ENCODE measurements at regions not wholly inside any gene's neighbourhood (a gene's known extent, or its start where the extent isn't known, plus 50 kb on each side); places are given as distances from the start of the nearest gene placed in this dataset.

- no peak for DNase-seq (ENCODE audit: low read depth)
These were observed 130.1 kb upstream of the INHBA start for GRCh38 chr7:41832941-41833340.

DNA sequence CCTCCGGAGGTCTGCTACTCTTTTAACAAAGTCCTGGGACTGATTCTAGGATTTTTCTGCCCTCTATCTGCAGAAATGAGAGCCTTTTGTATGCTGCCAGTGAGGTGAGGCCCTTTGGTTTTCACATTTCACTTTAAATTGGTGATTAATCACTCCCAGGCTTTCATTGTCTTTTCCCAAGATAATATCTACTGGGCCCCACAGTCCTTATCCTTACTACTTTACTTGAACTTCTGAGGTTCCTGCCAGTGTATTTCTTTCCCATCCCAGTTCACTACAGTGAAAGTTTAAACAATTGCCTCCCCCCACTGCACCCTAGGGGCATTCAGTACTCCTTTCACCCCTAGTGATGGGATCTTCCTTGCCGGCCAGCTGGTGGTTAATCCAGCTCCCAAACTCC, 127.4 kb upstream of the INHBA start:
- DNase-seq (ENCODE audit: low read depth) = no peak

- DNase-seq (ENCODE audit: low read depth) = no peak
These were observed 126.0 kb upstream of the INHBA start for GRCh38 chr7:41828911-41829310.

DNA sequence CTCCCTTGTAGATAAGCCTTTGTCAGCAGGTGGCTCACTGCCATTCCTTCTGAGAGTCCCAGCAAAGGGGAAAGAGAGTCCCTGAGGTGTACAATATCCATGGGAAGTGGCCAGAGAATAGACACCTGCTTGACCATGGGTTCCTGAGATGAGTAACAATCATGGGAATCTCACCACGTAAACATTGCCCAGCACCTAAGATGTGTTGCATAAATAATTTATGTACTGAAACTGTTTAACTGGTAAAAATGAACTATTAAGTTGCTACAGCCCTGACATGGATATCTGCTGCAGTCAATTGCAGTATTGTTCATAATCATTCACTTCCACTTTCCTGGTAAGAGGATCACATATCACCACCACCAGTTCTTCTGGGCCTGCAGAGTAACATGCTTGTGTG, 123.8 kb upstream of the INHBA start:
- no peak for DNase-seq (ENCODE audit: low read depth)

DNA sequence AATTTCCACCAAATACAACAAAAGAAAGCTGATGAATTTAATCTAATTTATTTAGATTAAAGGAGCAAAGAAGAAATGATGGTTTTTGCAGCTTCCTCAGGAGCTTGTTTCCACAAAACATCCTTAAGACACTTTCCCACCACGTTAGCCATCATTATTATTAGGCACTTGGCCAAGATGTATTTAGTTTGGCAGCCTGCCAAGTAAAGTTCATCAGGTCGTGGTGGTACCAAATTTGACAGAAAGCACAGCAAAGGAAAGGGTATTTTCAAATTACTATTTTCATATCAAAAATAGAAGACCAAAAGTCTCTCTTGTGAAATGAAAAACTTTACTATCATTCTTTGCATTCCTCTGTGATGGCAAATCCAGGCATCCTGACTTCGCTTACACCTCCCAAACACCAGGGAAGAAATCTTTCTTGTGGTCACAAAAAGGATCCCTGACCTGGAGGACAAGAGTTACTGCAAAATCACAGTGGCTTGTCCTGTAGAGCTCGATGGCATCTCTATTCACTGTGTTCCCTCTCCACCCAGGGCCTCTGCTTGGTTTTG, 123.1 kb upstream of the INHBA start:
- DNase-seq (ENCODE audit: low read depth) = no peak

- no peak for DNase-seq (ENCODE audit: low read depth)
These were observed 121.4 kb upstream of the INHBA start for GRCh38 chr7:41824284-41824683.

- DNase-seq (ENCODE audit: low read depth) = no peak
These were observed 119.4 kb upstream of the INHBA start for GRCh38 chr7:41822259-41822817.

DNA sequence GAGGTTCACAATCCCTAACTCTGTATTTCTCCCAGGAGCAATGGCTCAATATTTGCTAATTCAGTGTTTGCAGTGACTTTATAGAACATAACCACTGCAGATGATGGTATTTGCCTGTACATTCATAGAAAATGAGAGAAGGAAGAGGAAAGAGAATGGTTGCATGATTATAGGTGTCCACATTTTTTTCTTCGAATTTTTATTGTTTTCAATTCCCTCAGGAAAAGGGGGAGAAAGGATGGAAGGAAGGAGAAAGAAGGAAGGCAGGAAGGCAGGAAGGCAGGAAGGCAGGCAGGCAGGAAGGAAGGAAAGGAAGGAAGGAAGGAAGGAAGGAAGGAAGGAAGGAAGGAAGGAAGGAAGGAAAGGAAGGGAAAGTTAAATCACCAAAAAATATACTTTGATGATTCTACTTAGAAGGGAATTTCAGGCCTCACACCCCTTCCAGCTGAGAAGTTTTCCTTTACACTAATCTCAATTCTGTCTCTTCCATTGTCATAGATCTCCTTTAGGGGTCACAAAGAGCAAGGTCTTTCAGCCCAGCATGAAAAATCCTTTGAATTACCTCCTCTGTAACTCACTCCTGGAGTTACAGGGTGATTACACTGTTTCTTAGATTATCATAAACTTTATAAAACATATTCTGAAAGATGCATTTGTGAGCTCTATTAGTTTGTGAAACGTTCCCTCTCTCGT, 118.8 kb upstream of the INHBA start:
- DNase-seq (ENCODE audit: low read depth) = no peak

- no peak for DNase-seq (ENCODE audit: low read depth)
These were observed 117.3 kb upstream of the INHBA start for GRCh38 chr7:41820111-41820671.

- DNase-seq (ENCODE audit: low read depth) = no peak
These were observed 116.8 kb upstream of the INHBA start for GRCh38 chr7:41819645-41820044.

GRCh38 chr7:41818765-41819398, 116.0 kb upstream of the INHBA start:
- no peak for DNase-seq (ENCODE audit: low read depth)

GRCh38 chr7:41817386-41817785, 114.5 kb upstream of the INHBA start:
- peak; percentile 37 for DNase-seq (ENCODE audit: low read depth)

GRCh38 chr7:41816111-41816510, 113.2 kb upstream of the INHBA start:
- DNase-seq (ENCODE audit: low read depth) = no peak

- no peak for DNase-seq (ENCODE audit: low read depth)
These were observed 112.0 kb upstream of the INHBA start for GRCh38 chr7:41814888-41815287.

GRCh38 chr7:41813286-41813685, 110.4 kb upstream of the INHBA start:
- DNase-seq (ENCODE audit: low read depth) = no peak

DNA sequence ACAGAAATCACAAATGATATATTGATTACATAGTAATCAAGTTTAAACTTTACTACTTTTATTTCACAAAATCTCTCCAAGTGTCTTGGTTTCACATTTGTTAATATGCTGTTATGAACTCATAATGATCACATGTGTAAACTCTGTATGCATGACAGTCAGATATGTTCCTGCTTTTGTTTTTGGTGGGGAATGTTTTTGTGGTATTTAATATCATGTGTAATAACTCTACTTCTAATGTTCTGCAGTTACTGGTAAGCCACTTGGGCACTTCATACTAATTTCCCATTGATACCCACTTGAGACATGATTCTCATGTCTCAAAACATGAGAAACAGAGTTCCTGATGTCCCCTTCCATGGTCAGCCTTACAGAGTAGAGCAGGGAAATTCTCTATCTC, 109.1 kb upstream of the INHBA start:
- no peak for DNase-seq (ENCODE audit: low read depth)

DNA sequence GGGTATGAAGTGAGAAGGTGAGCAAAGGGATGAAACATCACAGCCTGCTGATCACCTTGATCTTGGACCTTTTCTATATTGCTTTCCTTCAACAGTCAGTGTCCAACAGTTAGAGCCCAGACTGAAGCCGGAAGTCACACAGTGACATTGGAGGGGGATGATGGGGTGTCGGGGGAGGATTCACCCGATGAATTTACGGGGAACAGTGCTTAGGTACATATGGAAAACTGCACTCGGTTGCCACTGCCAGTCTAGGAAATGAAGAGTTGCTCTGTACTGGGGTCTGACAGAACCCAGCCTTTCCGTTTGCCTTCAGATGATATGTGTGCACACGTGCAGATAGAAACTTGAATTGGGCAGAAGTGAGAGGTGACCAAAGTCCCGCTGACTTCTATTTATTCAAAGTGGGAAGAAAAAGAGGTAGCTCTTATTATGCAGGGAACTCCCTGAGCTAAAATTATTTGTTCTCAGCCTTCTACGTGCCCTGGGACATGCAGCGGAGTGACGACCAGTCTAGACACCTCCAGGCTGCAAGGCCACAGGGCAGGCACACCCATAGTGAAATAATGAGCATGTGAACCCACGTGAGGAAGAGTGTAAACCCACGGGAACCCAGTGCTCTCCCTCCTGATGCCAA, 107.2 kb upstream of the INHBA start:
- DNase-seq (ENCODE audit: low read depth) = no peak

DNA sequence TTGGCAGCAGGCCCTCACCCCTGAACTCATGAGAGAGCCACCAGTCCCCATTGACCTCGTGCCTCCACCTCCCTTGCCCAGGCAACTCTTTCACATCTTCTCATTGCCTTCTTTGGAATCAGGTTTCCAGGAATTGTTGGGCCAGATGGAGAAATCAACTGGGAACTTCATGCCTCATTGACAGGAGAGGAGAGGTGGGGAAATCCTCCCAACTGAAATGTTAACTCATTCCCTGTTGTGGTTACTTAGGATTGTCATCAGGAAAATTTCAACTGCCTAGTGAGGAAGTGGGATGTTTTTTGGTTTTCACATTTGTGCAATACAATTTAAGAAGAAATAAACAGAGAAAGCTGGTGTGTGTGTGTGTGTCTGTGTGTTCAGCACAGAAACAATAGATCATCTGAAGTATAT, 106.6 kb upstream of the INHBA start:
- DNase-seq (ENCODE audit: low read depth) = peak; percentile 40

- no peak for DNase-seq (ENCODE audit: low read depth)
These were observed 106.2 kb upstream of the INHBA start for GRCh38 chr7:41809116-41809515.

DNA sequence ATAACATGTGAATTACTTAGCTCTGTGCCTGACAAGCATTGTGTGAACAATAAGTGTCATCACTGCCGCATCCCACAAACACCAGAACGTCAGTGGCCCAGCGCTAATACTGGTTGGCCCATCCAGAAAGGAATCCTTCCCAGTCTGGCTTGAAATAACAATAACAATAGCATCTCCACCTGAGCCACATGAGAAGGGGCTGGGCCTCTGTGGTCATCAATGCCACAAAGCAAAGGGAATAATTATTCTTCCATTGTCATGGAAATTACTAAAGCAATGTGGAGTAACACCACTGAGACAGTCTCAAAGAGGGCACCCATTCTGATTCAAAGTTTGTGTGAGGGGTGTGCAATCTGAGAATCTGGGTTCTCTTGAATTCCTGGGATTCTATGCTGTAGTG, 105.7 kb upstream of the INHBA start:
- no peak for DNase-seq (ENCODE audit: low read depth)

GRCh38 chr7:41803569-41803968, 100.7 kb upstream of the INHBA start:
- DNase-seq (ENCODE audit: low read depth) = no peak

- no peak for DNase-seq (ENCODE audit: low read depth)
These were observed 93.4 kb upstream of the INHBA start for GRCh38 chr7:41796331-41796730.

All from GM04504 (cell line).